ENCODE measurements at regions not wholly inside any gene's neighbourhood (a gene's known extent, or its start where the extent isn't known, plus 50 kb on each side); places are given as distances from the start of the nearest gene placed in this dataset.
"Not testable (repeated sequence)": the region's sequence is repeated elsewhere in the genome, so short reads cannot be mapped to it uniquely, and the experiment has no call there.

DNA sequence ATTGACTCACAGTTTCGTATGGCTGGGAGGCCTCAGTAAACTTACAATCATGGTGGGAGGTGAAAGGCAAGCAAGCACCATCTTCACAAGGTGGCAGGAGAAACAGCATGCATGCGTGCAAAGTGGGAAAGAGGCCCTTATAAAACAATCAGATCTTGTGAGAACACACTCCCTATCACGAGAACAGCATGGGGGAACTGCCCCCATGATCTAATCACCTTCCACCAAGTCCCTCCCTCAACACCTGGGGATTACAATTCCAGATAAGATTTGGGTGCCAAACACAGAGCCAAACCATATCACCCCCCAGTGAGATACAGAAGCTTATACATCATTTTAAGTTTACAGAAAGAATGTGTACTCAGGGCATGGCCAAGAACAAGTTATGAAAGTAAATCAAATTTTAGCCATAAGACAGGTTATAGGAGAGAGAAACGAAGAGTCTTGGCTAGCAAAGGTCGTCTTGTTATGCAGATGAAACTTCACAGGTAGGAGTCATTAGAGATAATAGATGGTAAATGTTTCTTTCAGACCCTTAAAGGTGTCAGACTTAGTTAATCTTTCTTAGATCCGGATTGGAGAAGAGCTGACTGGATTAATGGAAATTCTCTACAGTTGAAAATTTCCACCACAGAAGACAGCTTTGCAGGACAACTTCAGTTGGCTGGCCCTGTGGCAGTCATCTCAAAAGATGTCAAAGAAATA, 79.8 kb upstream of the SEL1L start:
- intact Hi-C loops (cut with DNase I) = no loop called here
- H3K9ac ChIP-seq (ENCODE audit: low read depth in 2 of 2, low read length in 2 of 2) = no peak overlapping the region
- H3K9me3 ChIP-seq = no peaks in the 10 kb centered on the region
- no peak for TF ChIP-seq CTCF (IDR thresholded peaks at IDR 0.05)
- H3K36me3 ChIP-seq = no peaks in the 10 kb centered on the region
- no peaks in the 10 kb centered on the region for H3K27me3 ChIP-seq
- DNase-seq = no peak
- no peaks in the 10 kb centered on the region for H3K4me1 ChIP-seq
- no peak overlapping the region for H3K27ac ChIP-seq
- no peak overlapping the region for H3K4me3 ChIP-seq

GRCh38 chr14:81614302-81614701, 80.6 kb upstream of the SEL1L start:
- H3K36me3 ChIP-seq; H3K4me3 ChIP-seq; H3K4me1 ChIP-seq; H3K9me3 ChIP-seq; H3K9ac ChIP-seq (ENCODE audit: low read depth in 2 of 2, low read length in 2 of 2); H3K27ac ChIP-seq; DNase-seq; H3K27me3 ChIP-seq; intact Hi-C loops (cut with DNase I): not testable (repeated sequence)

DNA sequence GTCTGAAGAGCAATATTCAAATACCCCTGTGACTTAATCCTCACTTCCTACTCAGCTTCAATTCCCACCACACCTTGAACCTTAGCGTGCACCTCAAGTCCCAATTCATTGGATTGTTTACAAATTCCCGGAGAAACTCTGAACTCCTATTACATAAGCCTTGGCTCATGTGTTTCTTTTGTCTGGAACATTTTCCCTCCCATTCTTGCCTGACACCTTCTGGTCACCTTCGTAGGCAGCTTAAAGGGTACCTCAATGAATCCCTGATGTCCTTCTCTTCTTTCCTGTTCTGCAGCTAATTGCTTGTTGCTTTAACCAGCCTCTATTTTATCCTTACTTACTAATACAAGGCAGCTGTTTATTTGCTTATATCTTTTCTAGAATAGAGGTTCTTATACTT, 85.0 kb upstream of the SEL1L start:
- H3K9ac ChIP-seq (ENCODE audit: low read depth in 2 of 2, low read length in 2 of 2) = no peak overlapping the region
- no peak overlapping the region for H3K4me3 ChIP-seq
- H3K27ac ChIP-seq = no peak overlapping the region
- DNase-seq = no peak
- no peak for TF ChIP-seq CTCF (IDR thresholded peaks at IDR 0.05)
- H3K36me3 ChIP-seq = no peaks in the 10 kb centered on the region
- H3K9me3 ChIP-seq = no peaks in the 10 kb centered on the region
- no peaks in the 10 kb centered on the region for H3K4me1 ChIP-seq
- intact Hi-C loops (cut with DNase I) = no loop called here
- H3K27me3 ChIP-seq = no peaks in the 10 kb centered on the region

- Histone ChIP-seq H3K27me3 (no peaks in the 10 kb centered on the region), H3K4me1 (no peaks in the 10 kb centered on the region), H3K9me3 (no peaks in the 10 kb centered on the region), H3K9ac (ENCODE audit: low read depth in 2 of 2, low read length in 2 of 2) (no peak overlapping the region), H3K27ac (no peak overlapping the region), H3K36me3 (no peaks in the 10 kb centered on the region), H3K4me3 (no peak overlapping the region)
- intact Hi-C loops (cut with DNase I) = no loop called here
- no peak for DNase-seq
- TF ChIP-seq CTCF (IDR thresholded peaks at IDR 0.05) = no peak
These were observed 86.2 kb upstream of the SEL1L start for GRCh38 chr14:81619816-81620215.

GRCh38 chr14:81623771-81624396, 90.2 kb upstream of the SEL1L start:
- H3K9ac ChIP-seq (ENCODE audit: low read depth in 2 of 2, low read length in 2 of 2); H3K27me3 ChIP-seq; H3K27ac ChIP-seq; H3K4me3 ChIP-seq; H3K9me3 ChIP-seq; H3K4me1 ChIP-seq; intact Hi-C loops (cut with DNase I); H3K36me3 ChIP-seq; DNase-seq: not testable (repeated sequence)

DNA sequence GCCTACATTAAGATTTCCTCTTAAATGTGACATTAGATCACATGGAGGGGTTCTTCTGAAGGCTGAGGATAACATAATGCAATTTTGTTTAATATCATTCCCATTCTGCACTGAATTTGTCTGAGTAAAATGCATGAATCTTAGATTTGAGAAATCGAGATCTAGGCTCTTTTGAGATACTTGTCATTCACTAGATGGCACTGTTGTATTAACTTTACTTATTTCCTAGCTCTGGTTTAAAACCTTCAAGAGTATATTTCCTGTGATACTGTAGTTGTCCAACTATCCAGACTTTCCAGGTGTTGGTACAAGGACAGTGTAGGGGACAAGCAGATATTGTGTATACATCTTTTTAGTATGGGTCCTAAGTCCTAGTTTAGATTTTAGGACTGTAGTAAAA, 91.7 kb upstream of the SEL1L start:
- Histone ChIP-seq H3K36me3 (no peaks in the 10 kb centered on the region), H3K4me1 (no peaks in the 10 kb centered on the region), H3K4me3 (no peak overlapping the region), H3K9ac (ENCODE audit: low read depth in 2 of 2, low read length in 2 of 2) (no peak overlapping the region), H3K27me3 (no peaks in the 10 kb centered on the region), H3K9me3 (no peaks in the 10 kb centered on the region), H3K27ac (no peak overlapping the region)
- no peak for DNase-seq
- TF ChIP-seq CTCF (IDR thresholded peaks at IDR 0.05) = no peak
- intact Hi-C loops (cut with DNase I) = no loop called here
